Astrocyte of the spinal cord (primary cell): ENCODE measurements at regions not wholly inside any gene's neighbourhood (a gene's known extent, or its start where the extent isn't known, plus 50 kb on each side); places are given as distances from the start of the nearest gene placed in this dataset.
"Not testable (repeated sequence)": the region's sequence is repeated elsewhere in the genome, so short reads cannot be mapped to it uniquely, and the experiment has no call there.

Experiments
- DNase-seq: peaks from one replicate; pipeline ENCODE4 v3.0.0; 2011; ENCODE audit warnings: low read depth, low spot score
- H3K4me3 ChIP-seq: 2 replicates; pipeline ENCODE4 v1.5.1; 2011; ENCODE audit warnings: low read depth, mild to moderate bottlenecking, low read length, moderate library complexity
- CTCF ChIP-seq: IDR thresholded peaks from 2 replicates; pipeline ENCODE4 v1.5.1; 2012; ENCODE audit warnings: low read depth, mild to moderate bottlenecking, low read length, inconsistent platforms
- in situ Hi-C: cut with HindIII; loops from 2 replicates; pipeline ENCODE4 v1.10.0; 2017; ENCODE audit warnings: low sequenced_read_pairs

GRCh38 chr11:49442669-49443068 lies 234.3 kb upstream of the FOLH1 start:
- in situ Hi-C loops, result no loop called here
- DNase-seq, result no peak
- no peak overlapping the region for H3K4me3 ChIP-seq
- no peak for TF ChIP-seq CTCF

- in situ Hi-C loops, DNase-seq, H3K4me3 ChIP-seq: not testable (repeated sequence)
Observed at GRCh38 chr11:49439901-49440300, 231.5 kb upstream of the FOLH1 start.

GRCh38 chr11:49434308-49434707 lies 225.9 kb upstream of the FOLH1 start:
- in situ Hi-C loops, H3K4me3 ChIP-seq, DNase-seq: not testable (repeated sequence)

- in situ Hi-C loops, result no loop called here
- no peak for TF ChIP-seq CTCF
- no peak overlapping the region for H3K4me3 ChIP-seq
- DNase-seq, result no peak
Observed at GRCh38 chr11:49432242-49432848, 223.9 kb upstream of the FOLH1 start.

GRCh38 chr11:49424136-49424535 lies 215.7 kb upstream of the FOLH1 start:
- no peak for TF ChIP-seq CTCF
- in situ Hi-C loops, result no loop called here
- H3K4me3 ChIP-seq, result no peak overlapping the region
- DNase-seq, result no peak

GRCh38 chr11:49418877-49419276 lies 210.5 kb upstream of the FOLH1 start:
- H3K4me3 ChIP-seq, DNase-seq, in situ Hi-C loops: not testable (repeated sequence)

GRCh38 chr11:49405743-49406142 lies 197.3 kb upstream of the FOLH1 start:
- in situ Hi-C loops, result no loop called here
- TF ChIP-seq CTCF, result no peak
- H3K4me3 ChIP-seq, result no peak overlapping the region
- no peak for DNase-seq

GRCh38 chr11:49395789-49396188 lies 187.4 kb upstream of the FOLH1 start:
- in situ Hi-C loops, DNase-seq, H3K4me3 ChIP-seq: not testable (repeated sequence)

- H3K4me3 ChIP-seq, in situ Hi-C loops, DNase-seq: not testable (repeated sequence)
Observed at GRCh38 chr11:49390362-49390761, 182.0 kb upstream of the FOLH1 start.

- in situ Hi-C loops, H3K4me3 ChIP-seq, DNase-seq: not testable (repeated sequence)
Observed at GRCh38 chr11:49389149-49389548, 180.7 kb upstream of the FOLH1 start.

GRCh38 chr11:49384371-49384770 lies 176.0 kb upstream of the FOLH1 start:
- in situ Hi-C loops, DNase-seq, H3K4me3 ChIP-seq: not testable (repeated sequence)
